HepG2 (cell line): ENCODE measurements at regions not wholly inside any gene's neighbourhood (a gene's known extent, or its start where the extent isn't known, plus 50 kb on each side); places are given as distances from the start of the nearest gene placed in this dataset.

Experiments used
- ATAC-seq: fragments of 200-7000 bp; cut with Tn5 transposase; 3 replicates; pipeline ENCODE4 v1.9.1; 2020; ENCODE audit warnings: mild to moderate bottlenecking, moderate library complexity
- BruUV-seq: library from RNA; stranded (reverse); fragments of 400-500 nt; replicated peaks from 2 replicates; lab custom pipeline; 2021; lab: Mats Ljungman, UMichigan
- CTCF ChIA-PET: fragments of 300-600 bp; formaldehyde crosslinking; extraction: SDS; loops from one replicate; lab custom pipeline; 2021; ENCODE audit warnings: low total read pairs, inconsistent platforms, low intra/inter-chr PET ratio; lab: Yijun Ruan, JAX
- POLR2A ChIA-PET: fragments of 350-600 bp; sonication (Branson Sonifier 250); formaldehyde crosslinking; loops from one replicate; lab custom pipeline; 2020; ENCODE audit warnings: antibody characterized with exemption, inconsistent platforms; lab: Yijun Ruan, JAX
- DNase-seq: peaks from one replicate; pipeline ENCODE4 v3.0.0-alpha.2; 2015; ENCODE audit warnings: low spot score
- FAIRE-seq: peaks from 3 replicates; lab custom pipeline; 2011; peaks lifted over from hg19 to GRCh38; lab: Jason Lieb, UNC
- H2AFZ ChIP-seq: one replicate; pipeline ENCODE4 v1.6.1; 2011; ENCODE audit warnings: low read length, inconsistent platforms
- H3K27ac ChIP-seq: fragments of 300-600 bp; 3 replicates; pipeline ENCODE4 v1.8.0; 2011; ENCODE audit warnings: mixed run types, mild to moderate bottlenecking, mixed read lengths, low read length, inconsistent platforms; ENCODE audit not compliant: insufficient read depth; ENCODE audit errors: extremely low read length
- H3K27me3 ChIP-seq, 2 experiments: fragments of 200-600 bp in 1 of 2; 2 replicates in 1 of 2; 3 replicates in 1 of 2; pipeline versions ENCODE4 v1.6.0 to v1.8.0; 2011; ENCODE audit warnings: low read length in 2 of 2, mild to moderate bottlenecking in 2 of 2, moderate library complexity in 2 of 2, inconsistent platforms in 1 of 2; ENCODE audit not compliant: insufficient read depth in 2 of 2, control insufficient read depth in 1 of 2
- H3K36me3 ChIP-seq, 2 experiments: fragments of 200-600 bp in 1 of 2; replicated peaks in 1 of 2; 2 replicates in 1 of 2; 3 replicates in 1 of 2; pipeline versions ENCODE4 v1.5.1 to v1.8.0; 2011; ENCODE audit warnings: low read length in 2 of 2, inconsistent platforms in 1 of 2; ENCODE audit not compliant: insufficient read depth in 2 of 2, control insufficient read depth in 1 of 2
- H3K4me1 ChIP-seq: 2 replicates; pipeline ENCODE4 v1.5.1; 2012; ENCODE audit warnings: low read length, inconsistent platforms; ENCODE audit not compliant: insufficient read depth
- H3K4me2 ChIP-seq: 2 replicates; pipeline ENCODE4 v1.6.0; 2011; ENCODE audit warnings: low read depth, low read length, inconsistent platforms
- H3K4me3 ChIP-seq, 3 experiments: fragments of 200-600 bp in 1 of 3; sonication (generic), shearing (Covaris generic) in 1 of 3; replicated peaks in 1 of 3; 2 replicates each; pipeline ENCODE4 v1.5.1; 2011 to 2016; ENCODE audit warnings: low read length in 3 of 3, inconsistent platforms in 2 of 3, low read depth in 2 of 3, mild to moderate bottlenecking in 2 of 3, control low read depth in 1 of 3, mixed read lengths in 1 of 3; ENCODE audit not compliant: insufficient read depth in 1 of 3
- H3K79me2 ChIP-seq: one replicate; pipeline ENCODE4 v1.6.1; 2011; ENCODE audit warnings: low read length, inconsistent platforms; ENCODE audit not compliant: insufficient read depth
- H3K9ac ChIP-seq: 2 replicates; pipeline ENCODE4 v1.6.0; 2011; ENCODE audit warnings: mild to moderate bottlenecking, low read depth, low read length, inconsistent platforms; ENCODE audit not compliant: insufficient read depth
- H3K9me3 ChIP-seq: 2 replicates; pipeline ENCODE4 v1.5.1; 2012; ENCODE audit warnings: mild to moderate bottlenecking, low read length
- H4K20me1 ChIP-seq: 2 replicates; pipeline ENCODE4 v1.6.0; 2011; ENCODE audit warnings: inconsistent platforms, mild to moderate bottlenecking, low read length, moderate library complexity; ENCODE audit not compliant: insufficient read depth
- BRD4 ChIP-seq: sonication (generic); formaldehyde crosslinking; IDR thresholded peaks from 2 replicates; pipeline ENCODE4 v1.4.0; 2020; ENCODE audit warnings: missing genetic modification reagents
- GATAD1 ChIP-seq: IDR thresholded peaks from 2 replicates; pipeline ENCODE4 v1.6.1; 2016; ENCODE audit warnings: missing genetic modification reagents, missing compliant biosample characterization
- RFX3 ChIP-seq: IDR thresholded peaks from 2 replicates; pipeline ENCODE4 v1.6.1; 2016; ENCODE audit warnings: missing biosample characterization, missing genetic modification reagents
- ZSCAN9 ChIP-seq: IDR thresholded peaks from 2 replicates; pipeline ENCODE4 v1.6.1; 2016; ENCODE audit warnings: borderline replicate concordance
- WGBS: methylation state at CpG from one replicate; pipeline ENCODE4 v1.1.6; 2017; ENCODE audit warnings: low lambda C conversion rate; 5-methylcytosine and 5-hydroxymethylcytosine counted together
- in situ Hi-C: cut with HindIII; loops from 2 replicates; pipeline ENCODE4 v1.10.0; 2017; ENCODE audit warnings: low pct_unique_long_range_greater_than_20kb; ENCODE audit not compliant: extremely low pct_ligation_motif_present
- intact Hi-C: fragments of 100-400 bp; cut with micrococcal nuclease; formaldehyde crosslinking; loops from one replicate; pipeline ENCODE4 v1.10.0; 2022; ENCODE audit not compliant: unreplicated experiment
- TF ChIP-seq, protein P1 (sequence below): sonication (generic); formaldehyde crosslinking; IDR thresholded peaks from 2 replicates; pipeline ENCODE4 v1.5.1; 2020; ENCODE audit warnings: mild to moderate bottlenecking, missing genetic modification reagents, moderate library complexity
- TF ChIP-seq, protein P2 (sequence below): sonication (generic); formaldehyde crosslinking; IDR thresholded peaks from 2 replicates; pipeline ENCODE4 v1.9.0; 2021; ENCODE audit warnings: missing genetic modification reagents, mild to moderate bottlenecking, borderline replicate concordance
- TF ChIP-seq, protein P3 (sequence below): IDR thresholded peaks from 2 replicates; pipeline ENCODE4 v1.6.1; 2016

DNA sequence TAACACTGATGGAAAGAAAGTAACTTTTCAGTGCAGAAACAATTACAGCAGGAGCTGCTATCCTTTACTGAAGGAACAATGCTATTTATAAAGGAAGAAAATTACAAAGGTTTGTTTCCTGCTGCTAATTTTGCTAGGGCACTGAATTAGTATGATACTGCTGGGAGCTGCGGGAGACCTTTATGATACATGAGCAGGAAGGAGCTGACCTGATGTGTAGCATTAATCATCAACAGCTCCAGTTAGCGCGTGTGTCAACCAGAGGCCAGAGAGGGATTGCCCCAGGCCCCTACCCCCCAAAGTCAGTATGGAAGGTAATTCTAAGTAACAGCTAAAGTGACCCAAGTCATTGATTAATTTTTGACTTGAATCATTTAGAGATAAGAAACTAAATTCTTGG is 728.9 kb downstream of the PCDH18 start:
- no peak for ATAC-seq

More for the DNA sequence above, 728.9 kb downstream of the PCDH18 start:
- H3K79me2 ChIP-seq: no peaks in the 10 kb centered on the region
- 48% methylated on average over 3 of the region's 3 CpGs for WGBS
- no peak overlapping the region for H3K4me3 ChIP-seq
- H3K36me3 ChIP-seq: no peaks in the 10 kb centered on the region
- POLR2A ChIA-PET: no interaction called here
- intact Hi-C loops (no loop called here), in situ Hi-C loops (no loop called here)
- H3K4me2 ChIP-seq: no peak overlapping the region
- H3K9ac ChIP-seq: no peak overlapping the region
- TF ChIP-seq, protein P1, sequence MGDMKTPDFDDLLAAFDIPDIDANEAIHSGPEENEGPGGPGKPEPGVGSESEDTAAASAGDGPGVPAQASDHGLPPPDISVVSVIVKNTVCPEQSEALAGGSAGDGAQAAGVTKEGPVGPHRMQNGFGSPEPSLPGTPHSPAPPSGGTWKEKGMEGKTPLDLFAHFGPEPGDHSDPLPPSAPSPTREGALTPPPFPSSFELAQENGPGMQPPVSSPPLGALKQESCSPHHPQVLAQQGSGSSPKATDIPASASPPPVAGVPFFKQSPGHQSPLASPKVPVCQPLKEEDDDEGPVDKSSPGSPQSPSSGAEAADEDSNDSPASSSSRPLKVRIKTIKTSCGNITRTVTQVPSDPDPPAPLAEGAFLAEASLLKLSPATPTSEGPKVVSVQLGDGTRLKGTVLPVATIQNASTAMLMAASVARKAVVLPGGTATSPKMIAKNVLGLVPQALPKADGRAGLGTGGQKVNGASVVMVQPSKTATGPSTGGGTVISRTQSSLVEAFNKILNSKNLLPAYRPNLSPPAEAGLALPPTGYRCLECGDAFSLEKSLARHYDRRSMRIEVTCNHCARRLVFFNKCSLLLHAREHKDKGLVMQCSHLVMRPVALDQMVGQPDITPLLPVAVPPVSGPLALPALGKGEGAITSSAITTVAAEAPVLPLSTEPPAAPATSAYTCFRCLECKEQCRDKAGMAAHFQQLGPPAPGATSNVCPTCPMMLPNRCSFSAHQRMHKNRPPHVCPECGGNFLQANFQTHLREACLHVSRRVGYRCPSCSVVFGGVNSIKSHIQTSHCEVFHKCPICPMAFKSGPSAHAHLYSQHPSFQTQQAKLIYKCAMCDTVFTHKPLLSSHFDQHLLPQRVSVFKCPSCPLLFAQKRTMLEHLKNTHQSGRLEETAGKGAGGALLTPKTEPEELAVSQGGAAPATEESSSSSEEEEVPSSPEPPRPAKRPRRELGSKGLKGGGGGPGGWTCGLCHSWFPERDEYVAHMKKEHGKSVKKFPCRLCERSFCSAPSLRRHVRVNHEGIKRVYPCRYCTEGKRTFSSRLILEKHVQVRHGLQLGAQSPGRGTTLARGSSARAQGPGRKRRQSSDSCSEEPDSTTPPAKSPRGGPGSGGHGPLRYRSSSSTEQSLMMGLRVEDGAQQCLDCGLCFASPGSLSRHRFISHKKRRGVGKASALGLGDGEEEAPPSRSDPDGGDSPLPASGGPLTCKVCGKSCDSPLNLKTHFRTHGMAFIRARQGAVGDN (CRISPR knock-in tag): no peak
- TF ChIP-seq ZSCAN9 (CRISPR knock-in tag) (no peak), RFX3 (CRISPR knock-in tag) (no peak), GATAD1 (CRISPR knock-in tag) (no peak), BRD4 (CRISPR knock-in tag) (no peak)
- TF ChIP-seq, protein P2, sequence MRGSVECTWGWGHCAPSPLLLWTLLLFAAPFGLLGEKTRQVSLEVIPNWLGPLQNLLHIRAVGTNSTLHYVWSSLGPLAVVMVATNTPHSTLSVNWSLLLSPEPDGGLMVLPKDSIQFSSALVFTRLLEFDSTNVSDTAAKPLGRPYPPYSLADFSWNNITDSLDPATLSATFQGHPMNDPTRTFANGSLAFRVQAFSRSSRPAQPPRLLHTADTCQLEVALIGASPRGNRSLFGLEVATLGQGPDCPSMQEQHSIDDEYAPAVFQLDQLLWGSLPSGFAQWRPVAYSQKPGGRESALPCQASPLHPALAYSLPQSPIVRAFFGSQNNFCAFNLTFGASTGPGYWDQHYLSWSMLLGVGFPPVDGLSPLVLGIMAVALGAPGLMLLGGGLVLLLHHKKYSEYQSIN (CRISPR knock-in tag): no peak
- TF ChIP-seq, protein P3, sequence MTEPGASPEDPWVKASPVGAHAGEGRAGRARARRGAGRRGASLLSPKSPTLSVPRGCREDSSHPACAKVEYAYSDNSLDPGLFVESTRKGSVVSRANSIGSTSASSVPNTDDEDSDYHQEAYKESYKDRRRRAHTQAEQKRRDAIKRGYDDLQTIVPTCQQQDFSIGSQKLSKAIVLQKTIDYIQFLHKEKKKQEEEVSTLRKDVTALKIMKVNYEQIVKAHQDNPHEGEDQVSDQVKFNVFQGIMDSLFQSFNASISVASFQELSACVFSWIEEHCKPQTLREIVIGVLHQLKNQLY: no peak
- TF ChIP-seq, all 625 proteins: peak for 0
- FAIRE-seq: no peak
- H4K20me1 ChIP-seq: no peaks in the 10 kb centered on the region
- H3K27ac ChIP-seq: no peak overlapping the region
- DNase-seq: no peak
- H3K9me3 ChIP-seq: no peaks in the 10 kb centered on the region
- no peaks in the 10 kb centered on the region for H3K27me3 ChIP-seq
- BruUV-seq: no TSS peak
- CTCF ChIA-PET: no interaction called here
- H3K4me1 ChIP-seq: no peaks in the 10 kb centered on the region
- H2AFZ ChIP-seq: no peak overlapping the region
